HL-60 (cell line): ENCODE measurements at regions not wholly inside any gene's neighbourhood (a gene's known extent, or its start where the extent isn't known, plus 50 kb on each side); places are given as distances from the start of the nearest gene placed in this dataset.

Experiments
- DNase-seq, 2 experiments: peaks; one replicate each; pipeline ENCODE4 v3.0.0-alpha.2; 2010 to 2020; ENCODE audit warnings: low read depth in 1 of 2, low spot score in 1 of 2
- H3K27ac ChIP-seq: fragments of 250-450 bp; sonication (Bioruptor Pico); replicated peaks from 2 replicates; pipeline ENCODE4 v1.5.1; 2020; ENCODE audit warnings: mild to moderate bottlenecking, moderate library complexity
- H3K27me3 ChIP-seq: fragments of 250-450 bp; sonication (Bioruptor Pico); 2 replicates; pipeline ENCODE4 v1.5.1; 2021; ENCODE audit warnings: mild to moderate bottlenecking, moderate library complexity; ENCODE audit not compliant: insufficient read depth, poor library complexity, severe bottlenecking
- H3K4me3 ChIP-seq: replicated peaks from 2 replicates; pipeline ENCODE4 v1.5.1; 2011; ENCODE audit warnings: mild to moderate bottlenecking, control low read depth, low read length; ENCODE audit not compliant: insufficient read depth
- GABPA ChIP-seq: IDR thresholded peaks from 2 replicates; pipeline ENCODE4 v1.6.1; 2012; ENCODE audit warnings: low read depth
- POLR2AphosphoS5 ChIP-seq: IDR thresholded peaks from 2 replicates; pipeline ENCODE4 v1.6.1; 2012; ENCODE audit warnings: low read depth
- SPI1 ChIP-seq: IDR thresholded peaks from 2 replicates; pipeline ENCODE4 v1.6.1; 2012; ENCODE audit warnings: low read depth, mild to moderate bottlenecking, borderline replicate concordance
- TF ChIP-seq, protein P1 (sequence below): IDR thresholded peaks from 2 replicates; pipeline ENCODE4 v1.6.1; 2012; ENCODE audit warnings: low read depth; ENCODE audit not compliant: insufficient replicate concordance
- TF ChIP-seq, protein P2 (sequence below): IDR thresholded peaks from one replicate; pipeline ENCODE4 v1.5.1; 2011; ENCODE audit warnings: low read length, control low read depth, inconsistent platforms; ENCODE audit not compliant: insufficient read depth

DNA sequence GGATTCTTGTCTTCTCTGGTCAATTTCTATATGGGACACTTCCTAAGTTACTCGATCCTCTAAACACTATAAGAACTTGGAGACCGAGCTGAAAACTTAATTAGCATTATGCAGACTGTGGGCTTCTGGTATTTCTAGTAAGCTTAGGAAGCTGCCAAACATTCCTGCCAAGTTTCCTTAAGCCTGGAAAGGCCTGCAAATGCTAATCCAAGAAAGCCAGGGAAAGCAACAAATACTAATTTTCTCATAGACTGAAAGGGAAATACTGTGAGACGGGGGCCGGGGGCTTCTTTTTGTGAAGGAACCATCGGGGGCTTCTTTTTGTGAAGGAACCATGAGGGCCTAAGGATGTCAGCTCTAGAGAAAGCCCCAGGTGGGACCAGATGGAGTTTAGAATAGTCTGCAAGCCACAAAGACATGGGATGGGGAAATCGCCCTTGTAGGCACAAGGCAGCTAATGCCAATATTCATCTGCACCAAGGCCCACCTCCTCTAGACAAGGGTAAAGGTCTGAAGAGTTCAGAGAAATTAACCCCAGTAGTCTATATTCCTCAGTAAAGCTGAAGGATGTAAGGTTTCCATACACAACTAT is 332.4 kb upstream of the PRDM1 start:
- Histone ChIP-seq H3K27ac (no peak overlapping the region), H3K27me3 (no peaks in the 10 kb centered on the region), H3K4me3 (no peak overlapping the region)
- no peak for DNase-seq
- TF ChIP-seq, protein P1, sequence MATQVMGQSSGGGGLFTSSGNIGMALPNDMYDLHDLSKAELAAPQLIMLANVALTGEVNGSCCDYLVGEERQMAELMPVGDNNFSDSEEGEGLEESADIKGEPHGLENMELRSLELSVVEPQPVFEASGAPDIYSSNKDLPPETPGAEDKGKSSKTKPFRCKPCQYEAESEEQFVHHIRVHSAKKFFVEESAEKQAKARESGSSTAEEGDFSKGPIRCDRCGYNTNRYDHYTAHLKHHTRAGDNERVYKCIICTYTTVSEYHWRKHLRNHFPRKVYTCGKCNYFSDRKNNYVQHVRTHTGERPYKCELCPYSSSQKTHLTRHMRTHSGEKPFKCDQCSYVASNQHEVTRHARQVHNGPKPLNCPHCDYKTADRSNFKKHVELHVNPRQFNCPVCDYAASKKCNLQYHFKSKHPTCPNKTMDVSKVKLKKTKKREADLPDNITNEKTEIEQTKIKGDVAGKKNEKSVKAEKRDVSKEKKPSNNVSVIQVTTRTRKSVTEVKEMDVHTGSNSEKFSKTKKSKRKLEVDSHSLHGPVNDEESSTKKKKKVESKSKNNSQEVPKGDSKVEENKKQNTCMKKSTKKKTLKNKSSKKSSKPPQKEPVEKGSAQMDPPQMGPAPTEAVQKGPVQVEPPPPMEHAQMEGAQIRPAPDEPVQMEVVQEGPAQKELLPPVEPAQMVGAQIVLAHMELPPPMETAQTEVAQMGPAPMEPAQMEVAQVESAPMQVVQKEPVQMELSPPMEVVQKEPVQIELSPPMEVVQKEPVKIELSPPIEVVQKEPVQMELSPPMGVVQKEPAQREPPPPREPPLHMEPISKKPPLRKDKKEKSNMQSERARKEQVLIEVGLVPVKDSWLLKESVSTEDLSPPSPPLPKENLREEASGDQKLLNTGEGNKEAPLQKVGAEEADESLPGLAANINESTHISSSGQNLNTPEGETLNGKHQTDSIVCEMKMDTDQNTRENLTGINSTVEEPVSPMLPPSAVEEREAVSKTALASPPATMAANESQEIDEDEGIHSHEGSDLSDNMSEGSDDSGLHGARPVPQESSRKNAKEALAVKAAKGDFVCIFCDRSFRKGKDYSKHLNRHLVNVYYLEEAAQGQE: no peak
- TF ChIP-seq SPI1 (no peak), POLR2AphosphoS5 (no peak), GABPA (no peak)
- TF ChIP-seq, protein P2, sequence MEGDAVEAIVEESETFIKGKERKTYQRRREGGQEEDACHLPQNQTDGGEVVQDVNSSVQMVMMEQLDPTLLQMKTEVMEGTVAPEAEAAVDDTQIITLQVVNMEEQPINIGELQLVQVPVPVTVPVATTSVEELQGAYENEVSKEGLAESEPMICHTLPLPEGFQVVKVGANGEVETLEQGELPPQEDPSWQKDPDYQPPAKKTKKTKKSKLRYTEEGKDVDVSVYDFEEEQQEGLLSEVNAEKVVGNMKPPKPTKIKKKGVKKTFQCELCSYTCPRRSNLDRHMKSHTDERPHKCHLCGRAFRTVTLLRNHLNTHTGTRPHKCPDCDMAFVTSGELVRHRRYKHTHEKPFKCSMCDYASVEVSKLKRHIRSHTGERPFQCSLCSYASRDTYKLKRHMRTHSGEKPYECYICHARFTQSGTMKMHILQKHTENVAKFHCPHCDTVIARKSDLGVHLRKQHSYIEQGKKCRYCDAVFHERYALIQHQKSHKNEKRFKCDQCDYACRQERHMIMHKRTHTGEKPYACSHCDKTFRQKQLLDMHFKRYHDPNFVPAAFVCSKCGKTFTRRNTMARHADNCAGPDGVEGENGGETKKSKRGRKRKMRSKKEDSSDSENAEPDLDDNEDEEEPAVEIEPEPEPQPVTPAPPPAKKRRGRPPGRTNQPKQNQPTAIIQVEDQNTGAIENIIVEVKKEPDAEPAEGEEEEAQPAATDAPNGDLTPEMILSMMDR: no peak

DNA sequence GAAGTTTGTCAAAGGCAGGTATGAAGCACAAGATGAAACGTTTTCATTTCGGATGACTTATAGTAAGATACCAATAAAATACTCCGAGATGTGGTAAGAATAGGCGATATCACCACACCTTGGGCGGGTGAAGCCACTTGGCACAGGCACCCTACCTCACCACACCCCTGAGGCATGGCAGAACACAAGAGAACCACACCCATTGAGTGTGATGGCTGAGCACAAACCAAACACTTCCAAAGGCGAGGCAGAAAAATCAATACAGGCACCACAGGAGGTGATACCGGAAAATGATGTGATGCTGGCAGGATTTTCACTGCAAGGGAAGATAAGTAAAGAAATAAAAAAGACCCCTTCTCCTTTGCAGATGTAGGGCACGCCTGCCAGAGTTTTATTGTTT is 332.9 kb upstream of the PRDM1 start:
- DNase-seq: no peak
- TF ChIP-seq POLR2AphosphoS5: no peak
- TF ChIP-seq, protein P1: no peak
- Histone ChIP-seq H3K4me3 (no peak overlapping the region), H3K27ac (no peak overlapping the region), H3K27me3 (no peaks in the 10 kb centered on the region)

DNA sequence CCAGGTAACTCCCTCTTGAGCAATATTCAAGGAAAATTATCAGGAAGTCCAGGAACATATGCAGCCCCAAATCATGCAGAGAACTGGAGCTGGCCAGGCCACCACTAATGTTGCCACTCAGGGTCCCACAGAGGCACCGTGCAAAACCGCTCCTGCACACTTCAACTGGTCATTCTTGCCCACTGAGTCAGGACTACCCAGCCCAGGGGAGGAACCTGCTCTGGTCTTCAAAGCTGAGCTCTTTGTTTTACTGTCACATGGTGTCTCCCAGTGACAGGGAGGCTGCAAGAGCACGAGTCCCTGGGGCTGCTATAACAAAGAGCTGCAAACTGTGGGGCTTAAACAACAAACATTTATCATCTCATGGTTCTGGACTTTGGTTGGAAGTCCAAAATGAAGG is 336.0 kb upstream of the PRDM1 start:
- H3K4me3 ChIP-seq: no peak overlapping the region
- H3K27me3 ChIP-seq: no peaks in the 10 kb centered on the region
- TF ChIP-seq, protein P2: no peak
- TF ChIP-seq POLR2AphosphoS5: no peak
- no peak for DNase-seq
- no peak overlapping the region for H3K27ac ChIP-seq

DNA sequence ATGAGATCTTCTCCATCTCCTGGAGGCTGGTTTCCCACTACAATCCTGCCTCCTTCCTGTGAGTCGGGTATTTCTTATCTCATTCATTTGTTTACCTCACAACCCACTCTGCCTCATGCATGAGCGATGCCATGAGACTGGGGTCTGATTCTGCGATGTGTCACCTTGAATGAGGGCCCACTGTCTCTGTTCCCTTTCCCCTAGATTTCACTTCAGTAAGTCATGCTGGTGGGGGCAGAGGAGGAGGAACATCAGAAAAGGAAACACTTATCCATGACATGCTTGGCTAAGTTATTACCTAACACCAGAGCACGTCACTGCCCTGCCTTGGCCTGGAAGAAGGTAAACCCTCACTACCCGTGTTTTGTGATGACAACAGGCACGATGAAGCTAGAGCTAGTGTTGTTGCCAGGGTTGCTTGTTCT is 337.4 kb upstream of the PRDM1 start:
- Histone ChIP-seq H3K27me3 (no peaks in the 10 kb centered on the region), H3K4me3 (no peak overlapping the region), H3K27ac (peak overlapping the region; percentile 67)
- TF ChIP-seq GABPA (no peak), POLR2AphosphoS5 (no peak), SPI1 (no peak)
- TF ChIP-seq, protein P1: no peak
- TF ChIP-seq, protein P2: no peak
- peak; percentile 71 to 85 for DNase-seq
